Fibroblast of the conjunctiva (primary cell): ENCODE measurements at regions not wholly inside any gene's neighbourhood (a gene's known extent, or its start where the extent isn't known, plus 50 kb on each side); places are given as distances from the start of the nearest gene placed in this dataset.
A peak's percentile ranks its signal among the peaks of the same experiment; 100 is the strongest.
"Not testable (repeated sequence)": the region's sequence is repeated elsewhere in the genome, so short reads cannot be mapped to it uniquely, and the experiment has no call there.

Experiments used
- DNase-seq: peaks from one replicate; pipeline ENCODE4 v3.0.0-alpha.2; 2010; ENCODE audit warnings: low read depth

GRCh38 chr12:46492471-46493085 lies 120.0 kb upstream of the SLC38A2 start:
- peak; percentile 78 for DNase-seq

GRCh38 chr12:46491548-46491947 lies 119.0 kb upstream of the SLC38A2 start:
- no peak for DNase-seq

GRCh38 chr12:46490635-46491034 lies 118.1 kb upstream of the SLC38A2 start:
- DNase-seq = peak; percentile 68

- no peak for DNase-seq
These were observed 117.4 kb upstream of the SLC38A2 start for GRCh38 chr12:46489951-46490388.

- DNase-seq = no peak
These were observed 115.1 kb upstream of the SLC38A2 start for GRCh38 chr12:46487567-46488131.

GRCh38 chr12:46486588-46486987 lies 114.0 kb upstream of the SLC38A2 start:
- no peak for DNase-seq

- no peak for DNase-seq
These were observed 113.3 kb upstream of the SLC38A2 start for GRCh38 chr12:46485853-46486252.

- DNase-seq = no peak
These were observed 112.0 kb upstream of the SLC38A2 start for GRCh38 chr12:46484396-46485061.

- DNase-seq = no peak
These were observed 111.2 kb upstream of the SLC38A2 start for GRCh38 chr12:46483572-46484395.

GRCh38 chr12:46480724-46481123 lies 108.2 kb upstream of the SLC38A2 start:
- no peak for DNase-seq

- no peak for DNase-seq
These were observed 107.7 kb upstream of the SLC38A2 start for GRCh38 chr12:46480316-46480715.

GRCh38 chr12:46478123-46478522 lies 105.5 kb upstream of the SLC38A2 start:
- no peak for DNase-seq

- no peak for DNase-seq
These were observed 105.0 kb upstream of the SLC38A2 start for GRCh38 chr12:46477541-46477940.

GRCh38 chr12:46475972-46476645 lies 103.5 kb upstream of the SLC38A2 start:
- no peak for DNase-seq

- not testable (repeated sequence) for DNase-seq
These were observed 101.8 kb upstream of the SLC38A2 start for GRCh38 chr12:46474385-46474784.

- peak; percentile 88 for DNase-seq
These were observed 101.2 kb upstream of the SLC38A2 start for GRCh38 chr12:46473634-46474329.

- DNase-seq = no peak
These were observed 100.5 kb upstream of the SLC38A2 start for GRCh38 chr12:46472893-46473633.

- no peak for DNase-seq
These were observed 99.7 kb upstream of the SLC38A2 start for GRCh38 chr12:46472144-46472705.

- DNase-seq = no peak
These were observed 98.8 kb upstream of the SLC38A2 start for GRCh38 chr12:46471404-46471803.

- DNase-seq = no peak
These were observed 98.4 kb upstream of the SLC38A2 start for GRCh38 chr12:46470975-46471374.
